Memory B cell (primary cell): ENCODE measurements at regions not wholly inside any gene's neighbourhood (a gene's known extent, or its start where the extent isn't known, plus 50 kb on each side); places are given as distances from the start of the nearest gene placed in this dataset.

Experiments
- ATAC-seq: fragments of 150-1000 bp; cut with Tn5 transposase; 2 replicates; pipeline ENCODE4 v1.10.0; 2021; ENCODE audit warnings: low read depth, mild to moderate bottlenecking, moderate library complexity
- DNase-seq, 2 donors: peaks; one replicate each; pipeline ENCODE4 v3.0.0; 2022; ENCODE audit warnings: low spot score in 2 of 2
- H3K27ac Mint-ChIP-seq: one replicate; pipeline ENCODE4 v1.8.0; 2022; ENCODE audit warnings: mild to moderate bottlenecking, moderate library complexity, mixed read lengths
- H3K27me3 Mint-ChIP-seq: one replicate; pipeline ENCODE4 v1.8.0; 2022; ENCODE audit warnings: mixed read lengths
- H3K36me3 Mint-ChIP-seq: one replicate; pipeline ENCODE4 v1.8.0; 2022; ENCODE audit warnings: mild to moderate bottlenecking, mixed read lengths
- H3K4me1 Mint-ChIP-seq: one replicate; pipeline ENCODE4 v1.8.0; 2022; ENCODE audit warnings: mixed read lengths
- H3K4me3 Mint-ChIP-seq: one replicate; pipeline ENCODE4 v1.8.0; 2022; ENCODE audit warnings: mild to moderate bottlenecking, moderate library complexity, mixed read lengths
- H3K9me3 Mint-ChIP-seq: one replicate; pipeline ENCODE4 v1.8.0; 2022; ENCODE audit warnings: mixed read lengths

DNA sequence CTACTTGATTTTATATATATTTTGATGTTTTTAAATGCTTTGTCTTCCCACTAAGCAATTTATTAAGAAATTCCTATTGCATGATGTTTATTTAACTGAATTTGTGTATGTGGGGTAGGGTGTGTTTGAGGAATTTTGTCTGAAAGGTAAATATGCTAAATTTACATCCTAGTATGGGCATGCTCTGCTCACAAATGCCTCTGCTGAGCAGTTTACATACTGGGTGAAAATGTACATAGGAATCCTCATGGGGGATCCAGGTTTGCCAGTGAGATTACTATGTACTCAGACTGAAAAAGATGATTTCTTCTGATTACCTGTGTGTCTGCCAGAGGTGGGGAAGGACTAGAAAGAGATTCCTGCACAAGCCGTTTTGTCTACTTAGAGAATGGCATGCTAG is 126.6 kb downstream of the DISP1 start:
- Mint-ChIP-seq H3K4me3 (no peak overlapping the region), H3K36me3 (peaks cover 28% of the 10 kb centered on the region), H3K9me3 (no peaks in the 10 kb centered on the region), H3K27ac (peak overlapping the region; percentile 31), H3K4me1 (no peaks in the 10 kb centered on the region), H3K27me3 (no peaks in the 10 kb centered on the region)
- ATAC-seq (no peak), DNase-seq (no peak)

DNA sequence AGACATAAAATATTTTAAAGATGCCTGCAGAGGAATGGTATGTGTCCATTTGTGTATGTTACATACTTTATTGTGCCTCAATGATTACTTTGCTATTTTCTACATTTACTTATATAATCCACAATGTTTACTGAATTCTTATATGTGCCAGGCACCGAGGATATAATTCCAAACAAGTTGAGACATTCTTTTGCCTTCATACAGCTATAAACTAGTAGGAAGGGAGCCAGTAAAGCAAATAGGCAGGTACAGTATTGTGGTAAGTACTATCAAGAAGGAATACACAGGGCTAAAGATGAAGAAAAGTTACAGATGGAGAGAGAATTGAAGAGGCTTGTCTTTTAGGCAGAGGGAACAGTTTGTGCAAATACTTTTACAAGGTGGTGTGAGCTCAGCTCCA is 131.6 kb downstream of the DISP1 start:
- DNase-seq: no peak
- no peak overlapping the region for H3K27ac Mint-ChIP-seq
- no peak for ATAC-seq
- H3K27me3 Mint-ChIP-seq: no peaks in the 10 kb centered on the region
- H3K4me3 Mint-ChIP-seq: no peak overlapping the region
- peaks cover 38% of the 10 kb centered on the region for H3K36me3 Mint-ChIP-seq
- no peaks in the 10 kb centered on the region for H3K4me1 Mint-ChIP-seq
- H3K9me3 Mint-ChIP-seq: no peaks in the 10 kb centered on the region

DNA sequence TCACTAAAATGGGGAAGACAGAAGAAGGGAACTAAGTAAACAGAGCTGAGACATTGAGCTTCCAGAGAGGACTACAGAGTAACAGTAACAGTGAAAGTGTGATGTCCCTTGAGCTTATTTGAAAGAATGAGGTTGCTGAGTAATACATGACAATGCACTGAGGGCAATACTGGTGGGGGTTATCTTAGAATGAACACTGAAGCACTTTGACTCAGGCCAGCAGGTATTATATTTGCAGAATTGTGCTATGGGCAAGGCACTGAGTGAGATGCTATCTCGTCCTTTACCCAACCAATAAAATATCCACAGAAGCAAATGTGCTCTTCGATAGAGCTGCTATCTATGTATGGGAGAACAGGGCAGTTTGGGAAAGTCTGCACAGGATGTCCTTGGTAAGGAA is 133.2 kb downstream of the DISP1 start:
- Mint-ChIP-seq H3K4me3 (no peak overlapping the region), H3K36me3 (peaks cover 32% of the 10 kb centered on the region), H3K9me3 (no peaks in the 10 kb centered on the region), H3K4me1 (no peaks in the 10 kb centered on the region), H3K27ac (no peak overlapping the region), H3K27me3 (no peaks in the 10 kb centered on the region)
- DNase-seq (no peak), ATAC-seq (no peak)

DNA sequence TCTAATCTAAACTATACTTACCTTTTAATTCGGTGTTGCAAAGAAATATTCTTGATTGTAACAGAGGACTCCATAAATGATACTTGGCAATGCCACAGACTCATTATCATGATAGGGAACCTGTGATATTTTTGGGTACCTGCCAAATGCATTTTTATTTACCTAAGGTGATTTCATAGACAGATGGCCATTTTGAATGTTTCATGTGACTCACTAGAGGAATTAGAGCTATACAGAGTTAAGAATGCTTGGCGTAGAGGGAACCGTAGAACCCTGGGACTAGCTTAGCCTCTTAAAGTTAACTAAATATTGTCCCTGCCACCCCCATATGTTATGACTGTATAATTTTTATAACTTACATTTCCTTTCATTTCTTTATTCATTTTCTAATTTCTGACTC is 136.1 kb downstream of the DISP1 start:
- Mint-ChIP-seq H3K4me1 (no peaks in the 10 kb centered on the region), H3K9me3 (no peaks in the 10 kb centered on the region), H3K27ac (no peak overlapping the region), H3K36me3 (peaks cover 19% of the 10 kb centered on the region), H3K27me3 (no peaks in the 10 kb centered on the region), H3K4me3 (no peak overlapping the region)
- ATAC-seq (no peak), DNase-seq (no peak)

DNA sequence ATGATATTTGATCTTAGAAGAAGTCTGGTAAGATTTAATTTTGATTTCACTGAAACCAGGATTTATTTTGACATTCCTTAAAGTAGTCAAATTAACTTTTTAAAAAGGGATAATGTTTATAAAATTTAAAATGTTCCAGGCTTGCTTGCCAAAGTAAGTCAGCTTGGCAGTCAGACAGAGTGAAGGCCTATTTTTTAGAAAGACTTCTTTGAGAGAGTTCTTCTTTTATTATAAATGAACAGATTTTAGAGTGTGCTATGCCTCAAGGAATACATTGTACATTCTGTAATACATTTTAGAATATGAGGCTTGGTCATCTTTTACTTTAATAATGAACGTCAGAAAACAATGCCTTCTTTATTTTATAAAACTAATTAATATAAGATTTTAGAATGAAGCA is 138.7 kb downstream of the DISP1 start:
- H3K27me3 Mint-ChIP-seq: no peaks in the 10 kb centered on the region
- ATAC-seq (no peak), DNase-seq (no peak)
- H3K36me3 Mint-ChIP-seq: peaks cover 11% of the 10 kb centered on the region
- H3K9me3 Mint-ChIP-seq: no peaks in the 10 kb centered on the region
- H3K27ac Mint-ChIP-seq: no peak overlapping the region
- no peaks in the 10 kb centered on the region for H3K4me1 Mint-ChIP-seq
- no peak overlapping the region for H3K4me3 Mint-ChIP-seq

DNA sequence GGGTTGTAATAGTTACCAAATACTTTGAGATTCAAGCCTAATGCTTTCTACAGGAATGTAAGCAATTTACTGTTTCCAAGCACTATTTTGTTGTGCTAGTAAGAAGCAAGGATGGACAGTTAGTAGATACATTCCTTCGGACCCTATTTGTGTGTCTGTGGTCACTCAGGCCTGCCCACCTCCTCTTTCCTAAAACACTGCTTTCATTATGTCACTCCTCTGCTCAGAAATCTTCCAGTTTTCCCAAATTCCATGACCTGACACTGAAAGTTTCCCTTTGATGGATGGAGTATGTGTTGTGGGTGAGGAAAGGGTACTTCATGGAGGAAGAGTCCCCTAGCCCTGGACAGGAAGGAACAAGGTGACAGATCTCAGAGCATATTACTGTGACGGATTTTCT is 141.1 kb downstream of the DISP1 start:
- Mint-ChIP-seq H3K4me1 (no peaks in the 10 kb centered on the region), H3K4me3 (no peak overlapping the region), H3K9me3 (no peaks in the 10 kb centered on the region), H3K27ac (no peak overlapping the region), H3K27me3 (no peaks in the 10 kb centered on the region), H3K36me3 (peaks cover 10% of the 10 kb centered on the region)
- DNase-seq (no peak), ATAC-seq (no peak)

DNA sequence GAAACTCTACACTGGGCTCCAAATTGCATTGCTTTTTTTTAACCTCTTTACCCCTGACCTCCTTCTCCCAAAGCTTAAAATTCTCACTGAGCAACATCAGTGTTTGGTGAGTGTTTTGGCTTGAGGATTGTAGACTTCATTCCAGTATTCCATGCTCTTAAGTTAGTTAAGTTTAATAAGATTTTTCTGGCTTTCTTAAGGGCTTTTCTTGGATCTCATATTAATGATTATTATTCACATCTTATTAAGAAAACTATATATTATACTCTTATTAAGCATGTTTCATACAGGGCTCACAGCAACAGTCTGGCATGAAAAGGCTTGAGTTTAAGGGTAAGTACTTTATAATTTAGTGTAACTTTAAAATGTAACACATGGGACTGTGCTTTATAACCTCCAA is 141.8 kb downstream of the DISP1 start:
- Mint-ChIP-seq H3K36me3 (peaks cover 9% of the 10 kb centered on the region), H3K4me1 (no peaks in the 10 kb centered on the region), H3K27ac (no peak overlapping the region), H3K4me3 (no peak overlapping the region), H3K27me3 (no peaks in the 10 kb centered on the region), H3K9me3 (no peaks in the 10 kb centered on the region)
- no peak for DNase-seq
- no peak for ATAC-seq

DNA sequence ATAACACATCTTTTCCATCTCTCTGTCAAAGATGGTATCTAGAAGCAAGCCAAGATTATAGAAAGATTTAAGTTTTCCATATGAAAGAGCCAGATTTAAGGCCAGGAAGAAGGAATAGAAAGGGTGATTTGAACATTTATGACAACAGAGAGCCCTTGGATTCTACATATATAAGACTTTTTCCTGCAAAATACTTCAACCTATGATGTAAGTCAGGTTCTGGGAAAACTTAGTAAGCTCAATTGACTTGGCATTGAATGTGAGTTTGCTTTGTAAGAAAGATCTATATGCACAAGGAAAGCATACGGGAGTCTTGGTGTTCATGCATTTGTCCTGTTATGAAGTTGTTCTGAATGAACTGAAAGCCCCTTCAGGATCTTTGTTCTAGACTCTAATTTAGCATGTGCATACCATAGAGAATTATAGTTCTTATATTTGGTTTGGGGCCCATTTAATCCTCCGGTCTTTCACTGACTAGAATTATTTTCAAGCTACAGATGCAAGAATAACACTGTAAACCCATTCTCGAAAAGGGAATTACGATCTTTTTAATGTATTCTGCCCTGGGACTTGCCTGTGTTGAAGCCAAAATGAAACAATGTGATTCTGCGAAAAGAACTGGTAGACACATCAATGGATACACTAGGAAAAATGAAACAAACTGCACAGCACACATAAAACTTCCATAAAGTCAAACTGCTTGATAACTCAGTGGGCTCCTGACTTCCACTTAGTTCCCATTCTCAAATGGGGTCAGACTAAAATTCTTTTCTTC is 152.8 kb downstream of the DISP1 start:
- no peaks in the 10 kb centered on the region for H3K36me3 Mint-ChIP-seq
- no peak overlapping the region for H3K27ac Mint-ChIP-seq
- no peak overlapping the region for H3K4me3 Mint-ChIP-seq

DNA sequence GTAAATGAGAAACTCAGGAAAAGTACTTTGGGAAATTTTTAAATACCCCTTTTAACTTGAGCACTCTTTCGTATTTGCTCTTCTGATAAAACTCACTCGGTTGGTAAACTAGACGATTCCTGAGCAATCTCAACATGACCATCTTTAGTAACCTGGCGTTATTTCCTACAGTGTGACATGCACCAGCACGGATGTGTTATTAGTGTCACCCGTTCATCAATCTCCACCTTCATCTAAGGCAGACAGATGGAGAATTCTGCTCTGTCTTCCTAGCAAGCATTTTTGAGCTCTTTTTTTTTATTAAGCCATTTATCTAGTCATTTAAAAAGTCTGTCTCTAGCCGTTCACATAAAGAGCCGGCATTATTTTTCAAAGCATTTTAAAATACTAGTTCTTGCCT is 155.2 kb downstream of the DISP1 start:
- Mint-ChIP-seq H3K27me3 (no peaks in the 10 kb centered on the region), H3K9me3 (no peaks in the 10 kb centered on the region), H3K4me3 (no peak overlapping the region), H3K27ac (no peak overlapping the region), H3K4me1 (peaks cover 10% of the 10 kb centered on the region), H3K36me3 (peaks cover 2% of the 10 kb centered on the region)
- ATAC-seq (no peak), DNase-seq (no peak)

More for the DNA sequence above, 152.8 kb downstream of the DISP1 start:
- Mint-ChIP-seq H3K9me3 (peaks cover under 1% of the 10 kb centered on the region), H3K4me1 (peaks cover 16% of the 10 kb centered on the region), H3K27me3 (no peaks in the 10 kb centered on the region)
- no peak for ATAC-seq
- no peak for DNase-seq

DNA sequence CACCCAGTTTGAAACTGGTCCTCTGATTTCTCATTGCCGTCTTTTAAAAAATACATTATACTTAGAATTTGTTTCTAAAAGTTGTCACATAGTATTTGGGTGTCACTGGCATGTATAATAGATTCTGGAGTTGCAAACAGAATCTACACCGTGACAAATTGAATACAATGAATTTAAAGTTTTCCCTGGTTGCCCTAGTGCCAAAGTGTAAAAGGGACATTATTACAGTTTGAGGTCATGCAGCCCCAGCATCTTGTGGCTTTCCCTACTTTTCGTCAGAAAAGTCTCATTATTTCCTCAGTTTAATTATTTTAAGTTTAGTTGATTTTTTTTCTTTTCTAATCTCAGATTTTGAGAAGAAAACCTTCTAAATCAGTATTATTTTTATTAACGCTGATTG is 155.9 kb downstream of the DISP1 start:
- H3K4me3 Mint-ChIP-seq: no peak overlapping the region
- ATAC-seq (no peak), DNase-seq (no peak)
- peaks cover 5% of the 10 kb centered on the region for H3K4me1 Mint-ChIP-seq
- no peaks in the 10 kb centered on the region for H3K9me3 Mint-ChIP-seq
- H3K27me3 Mint-ChIP-seq: no peaks in the 10 kb centered on the region
- H3K27ac Mint-ChIP-seq: no peak overlapping the region
- peaks cover 2% of the 10 kb centered on the region for H3K36me3 Mint-ChIP-seq

DNA sequence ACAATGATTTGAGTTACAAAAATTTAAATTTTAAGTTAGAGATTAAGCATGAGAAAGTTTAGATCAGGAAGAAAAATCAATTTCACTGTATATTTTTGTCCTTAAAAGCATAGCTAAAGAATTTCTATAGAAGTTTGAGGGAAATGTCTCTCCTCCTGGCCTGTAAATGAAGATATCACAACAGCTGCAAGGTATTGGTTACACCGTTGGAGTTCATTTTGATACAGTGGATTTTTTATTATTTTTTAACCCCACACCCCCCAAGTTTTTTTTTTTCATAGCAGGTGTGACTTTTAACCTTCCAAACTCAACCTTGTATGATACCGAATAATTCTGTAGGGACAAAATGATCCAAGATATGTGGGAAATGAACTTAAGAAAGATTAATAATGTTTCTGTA is 156.3 kb downstream of the DISP1 start:
- no peak for DNase-seq
- peaks cover 3% of the 10 kb centered on the region for H3K4me1 Mint-ChIP-seq

DNA sequence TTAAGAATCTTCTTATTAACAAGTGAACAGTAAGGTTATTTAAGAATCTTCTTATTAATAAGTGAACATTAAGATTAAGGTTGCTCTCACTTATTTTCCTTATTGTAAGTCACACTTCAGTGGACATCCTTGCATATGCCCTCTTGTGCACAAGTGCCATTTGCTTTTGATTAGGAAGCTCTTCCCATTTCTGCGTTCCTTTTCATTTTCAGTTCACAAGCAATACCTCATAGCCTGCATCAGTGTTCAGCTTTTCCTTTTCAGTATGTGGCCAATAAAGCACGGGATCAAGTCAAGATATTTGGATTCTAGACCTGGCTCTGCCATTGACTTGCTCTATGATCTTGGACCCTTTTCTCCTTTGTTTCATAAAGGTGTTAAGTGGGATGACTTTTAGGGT is 158.7 kb downstream of the DISP1 start:
- Mint-ChIP-seq H3K27me3 (no peaks in the 10 kb centered on the region), H3K27ac (no peak overlapping the region)

More for the DNA sequence above, 156.3 kb downstream of the DISP1 start:
- H3K27me3 Mint-ChIP-seq: no peaks in the 10 kb centered on the region
- H3K9me3 Mint-ChIP-seq: no peaks in the 10 kb centered on the region
- H3K27ac Mint-ChIP-seq: no peak overlapping the region
- no peak for ATAC-seq
- H3K36me3 Mint-ChIP-seq: peaks cover 2% of the 10 kb centered on the region
- H3K4me3 Mint-ChIP-seq: no peak overlapping the region

DNA sequence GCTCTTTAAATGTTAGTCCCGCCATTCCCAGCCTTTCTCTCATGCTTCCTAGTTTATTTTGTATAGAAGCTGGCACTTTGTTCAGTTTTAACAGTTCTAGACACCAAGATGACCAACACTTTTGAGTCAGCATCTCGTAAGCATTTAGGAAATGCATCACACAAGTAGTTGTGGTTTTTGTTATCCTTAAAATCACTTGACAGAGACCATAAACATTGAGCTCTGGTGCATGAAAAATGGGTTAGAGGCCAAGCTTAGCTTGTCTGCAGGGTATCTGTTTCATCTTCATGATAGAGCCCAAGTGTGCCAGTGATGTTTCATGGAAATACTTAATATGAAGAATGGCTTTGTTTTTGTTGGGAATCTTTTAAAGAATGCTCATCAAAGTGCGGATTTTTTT is 159.7 kb downstream of the DISP1 start:
- peaks cover 3% of the 10 kb centered on the region for H3K4me1 Mint-ChIP-seq
- no peak for DNase-seq
- H3K4me3 Mint-ChIP-seq: no peak overlapping the region
- H3K27me3 Mint-ChIP-seq: no peaks in the 10 kb centered on the region
- peaks cover 4% of the 10 kb centered on the region for H3K36me3 Mint-ChIP-seq
- no peak overlapping the region for H3K27ac Mint-ChIP-seq
- H3K9me3 Mint-ChIP-seq: no peaks in the 10 kb centered on the region
- no peak for ATAC-seq

More for the DNA sequence above, 158.7 kb downstream of the DISP1 start:
- no peak overlapping the region for H3K4me3 Mint-ChIP-seq
- no peak for DNase-seq
- no peaks in the 10 kb centered on the region for H3K9me3 Mint-ChIP-seq
- H3K36me3 Mint-ChIP-seq: peaks cover 4% of the 10 kb centered on the region
- peaks cover 3% of the 10 kb centered on the region for H3K4me1 Mint-ChIP-seq
- no peak for ATAC-seq

DNA sequence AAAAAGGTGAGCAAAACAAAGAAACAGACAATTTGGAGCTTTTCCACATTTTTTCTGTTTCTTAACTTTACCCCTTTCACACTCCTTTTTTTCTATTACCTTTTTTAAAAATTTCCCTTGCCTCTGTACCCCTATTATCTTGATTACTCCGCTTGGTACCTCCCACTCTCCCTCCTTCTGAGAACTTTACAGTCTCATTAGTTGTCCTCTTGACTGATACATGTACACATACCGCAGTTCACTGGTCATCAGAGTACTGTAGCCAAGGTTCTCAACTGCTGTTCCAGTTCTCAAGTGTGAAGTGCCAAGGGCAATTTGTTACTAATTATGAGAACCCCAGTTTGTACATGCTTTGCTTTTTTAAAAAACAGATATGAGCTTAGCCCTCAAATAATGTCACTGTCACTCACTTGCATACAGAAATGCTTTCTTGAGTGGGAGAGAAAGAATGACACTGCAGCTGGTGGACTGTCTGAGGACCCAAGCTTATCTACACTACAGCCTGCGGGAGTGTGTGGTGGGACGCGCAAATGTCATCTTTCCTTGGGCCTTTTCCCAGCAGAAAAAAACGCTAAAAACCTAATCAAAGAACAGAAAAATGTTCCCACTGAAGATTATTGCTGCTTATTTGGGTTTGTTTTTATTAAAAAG is 160.8 kb downstream of the DISP1 start:
- no peaks in the 10 kb centered on the region for H3K9me3 Mint-ChIP-seq
- H3K27ac Mint-ChIP-seq: no peak overlapping the region
- ATAC-seq (no peak), DNase-seq (no peak)
- no peak overlapping the region for H3K4me3 Mint-ChIP-seq
- H3K36me3 Mint-ChIP-seq: peaks cover 4% of the 10 kb centered on the region
- H3K27me3 Mint-ChIP-seq: no peaks in the 10 kb centered on the region
- H3K4me1 Mint-ChIP-seq: peaks cover 3% of the 10 kb centered on the region

DNA sequence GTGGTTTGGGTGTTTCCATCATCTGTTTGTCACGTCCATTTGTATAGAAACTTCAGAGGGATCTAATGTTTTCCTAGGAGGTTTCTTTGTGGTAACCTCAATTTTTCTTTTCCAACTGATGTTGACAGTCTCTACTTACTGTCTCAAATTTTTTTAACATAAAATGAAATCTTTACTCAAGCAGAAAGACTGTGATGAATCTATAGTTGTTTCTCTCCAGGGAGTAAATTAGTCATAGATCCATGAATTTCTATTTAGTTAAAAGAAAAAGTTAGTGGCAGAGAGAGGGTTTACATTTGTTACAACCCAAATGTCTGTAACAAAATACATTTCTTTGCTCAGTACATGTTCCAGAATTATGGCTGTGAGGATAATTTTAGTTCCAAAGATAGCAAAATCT is 161.6 kb downstream of the DISP1 start:
- Mint-ChIP-seq H3K4me3 (no peak overlapping the region), H3K27me3 (no peaks in the 10 kb centered on the region), H3K36me3 (peaks cover 4% of the 10 kb centered on the region), H3K4me1 (peaks cover 3% of the 10 kb centered on the region), H3K27ac (no peak overlapping the region), H3K9me3 (no peaks in the 10 kb centered on the region)
- ATAC-seq (no peak), DNase-seq (no peak)
